ENCODE measurements at regions not wholly inside any gene's neighbourhood (a gene's known extent, or its start where the extent isn't known, plus 50 kb on each side); places are given as distances from the start of the nearest gene placed in this dataset.

- Histone ChIP-seq H3K36me3 (ENCODE audit: insufficient read depth, low read length) (no peaks in the 10 kb centered on the region), H3K9me2 (replicated peaks; ENCODE audit: low read depth, low read length) (no peaks in the 10 kb centered on the region), H3K27me3 (ENCODE audit: insufficient read depth, low read length, poor library complexity, severe bottlenecking) (no peaks in the 10 kb centered on the region), H3K79me2 (ENCODE audit: insufficient read depth, low read length) (no peaks in the 10 kb centered on the region), H4K20me1 (ENCODE audit: insufficient read depth, low read length, poor library complexity, severe bottlenecking) (no peaks in the 10 kb centered on the region), H3K4me1 (ENCODE audit: insufficient read depth, low read length, poor library complexity, severe bottlenecking) (no peaks in the 10 kb centered on the region), H3K9me3 (ENCODE audit: insufficient read depth, low read depth, low read length) (no peaks in the 10 kb centered on the region), H3K9ac (ENCODE audit: low read depth, low read length, poor library complexity, severe bottlenecking) (no peak overlapping the region), H3K4me2 (ENCODE audit: low read depth, low read length, poor library complexity, severe bottlenecking) (no peak overlapping the region), H3K4me3 (ENCODE audit: low read length, poor library complexity, severe bottlenecking) (no peak overlapping the region), H2AFZ (ENCODE audit: low read length) (no peak overlapping the region), H3F3A (ENCODE audit: low read depth) (no peaks in the 10 kb centered on the region)
- TF ChIP-seq CTCF (conservative IDR thresholded peaks at IDR 0.05; ENCODE audit: low read length), result no peak
- TF ChIP-seq EZH2phosphoT487 (IDR thresholded peaks at IDR 0.05; ENCODE audit: borderline replicate concordance), result no peak
Measured at GRCh38 chr3:137100326-137100725, 142.5 kb downstream of the IL20RB start.

DNA sequence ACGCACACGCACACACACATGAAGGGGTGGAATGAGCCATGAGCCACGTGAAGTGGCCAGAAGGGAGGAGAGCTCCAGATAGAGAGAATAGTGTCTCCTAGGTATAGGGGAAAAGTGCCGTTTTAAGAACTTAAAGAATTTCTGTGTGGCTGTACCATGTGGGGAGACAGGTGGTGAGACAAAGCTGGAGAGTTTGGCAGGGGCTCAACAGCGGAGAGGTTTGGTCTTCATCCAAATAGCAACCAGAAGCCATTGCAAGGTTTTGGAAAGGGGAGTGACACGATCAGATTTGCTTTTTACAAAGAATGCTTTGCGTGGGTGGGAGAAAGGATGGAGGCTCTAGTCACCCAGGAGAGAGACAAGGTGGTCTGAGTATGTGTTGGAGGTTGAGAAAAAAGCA is 146.0 kb downstream of the IL20RB start:
- no peak for TF ChIP-seq CTCF (conservative IDR thresholded peaks at IDR 0.05; ENCODE audit: low read length)
- TF ChIP-seq EZH2phosphoT487 (IDR thresholded peaks at IDR 0.05; ENCODE audit: borderline replicate concordance), result no peak
- H3K79me2 ChIP-seq (ENCODE audit: insufficient read depth, low read length), result no peaks in the 10 kb centered on the region

DNA sequence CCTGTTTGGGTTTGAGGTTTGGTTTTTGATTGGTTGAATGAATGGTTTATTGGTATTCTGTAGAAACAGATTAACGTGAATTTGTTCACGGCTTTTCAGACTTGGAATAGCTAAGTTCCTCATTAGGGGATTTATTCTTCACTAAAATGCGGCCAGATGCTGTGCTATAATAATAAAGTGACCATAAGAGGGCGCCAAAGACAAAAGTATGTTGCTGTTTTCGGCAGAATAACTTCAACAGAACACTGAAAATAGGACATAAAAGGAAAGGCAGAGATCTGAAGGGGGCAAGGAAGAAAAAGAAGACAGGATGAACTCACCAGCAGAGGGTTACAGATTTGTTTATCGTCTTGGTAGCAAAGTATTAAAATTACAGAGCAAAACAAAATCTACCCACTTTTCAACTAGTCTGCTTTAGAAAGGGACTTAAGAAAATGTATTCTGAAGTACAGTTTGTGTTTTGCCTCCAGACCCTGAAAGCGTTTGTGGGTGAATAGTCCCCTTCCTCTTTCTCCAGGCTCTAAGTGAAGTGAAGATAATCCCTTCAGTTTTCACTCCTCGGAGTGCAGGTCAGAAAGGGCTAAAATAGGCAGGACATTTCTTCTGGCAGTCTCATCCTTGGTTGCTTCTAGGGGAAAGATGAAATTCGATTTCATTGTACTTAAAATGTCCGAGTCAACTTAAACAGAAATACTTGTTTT is 147.6 kb downstream of the IL20RB start:
- no peak for TF ChIP-seq EZH2phosphoT487 (IDR thresholded peaks at IDR 0.05; ENCODE audit: borderline replicate concordance)
- TF ChIP-seq CTCF (conservative IDR thresholded peaks at IDR 0.05; ENCODE audit: low read length), result peak; percentile 88
- Histone ChIP-seq H3K4me1 (ENCODE audit: insufficient read depth, low read length, poor library complexity, severe bottlenecking) (no peaks in the 10 kb centered on the region), H3K27me3 (ENCODE audit: insufficient read depth, low read length, poor library complexity, severe bottlenecking) (no peaks in the 10 kb centered on the region), H3K79me2 (ENCODE audit: insufficient read depth, low read length) (no peaks in the 10 kb centered on the region), H3K9me3 (ENCODE audit: insufficient read depth, low read depth, low read length) (no peaks in the 10 kb centered on the region), H3K4me3 (ENCODE audit: low read length, poor library complexity, severe bottlenecking) (no peak overlapping the region), H2AFZ (ENCODE audit: low read length) (peak overlapping the region; percentile 67), H3K9ac (ENCODE audit: low read depth, low read length, poor library complexity, severe bottlenecking) (no peak overlapping the region), H3F3A (ENCODE audit: low read depth) (no peaks in the 10 kb centered on the region), H3K36me3 (ENCODE audit: insufficient read depth, low read length) (no peaks in the 10 kb centered on the region), H3K4me2 (ENCODE audit: low read depth, low read length, poor library complexity, severe bottlenecking) (peak overlapping the region; percentile 40), H4K20me1 (ENCODE audit: insufficient read depth, low read length, poor library complexity, severe bottlenecking) (no peaks in the 10 kb centered on the region), H3K9me2 (replicated peaks; ENCODE audit: low read depth, low read length) (no peaks in the 10 kb centered on the region)

More for the DNA sequence above, 146.0 kb downstream of the IL20RB start:
- Histone ChIP-seq H3K4me3 (ENCODE audit: low read length, poor library complexity, severe bottlenecking) (no peak overlapping the region), H3K4me2 (ENCODE audit: low read depth, low read length, poor library complexity, severe bottlenecking) (no peak overlapping the region), H3K36me3 (ENCODE audit: insufficient read depth, low read length) (no peaks in the 10 kb centered on the region), H4K20me1 (ENCODE audit: insufficient read depth, low read length, poor library complexity, severe bottlenecking) (no peaks in the 10 kb centered on the region), H3K9ac (ENCODE audit: low read depth, low read length, poor library complexity, severe bottlenecking) (no peak overlapping the region), H3F3A (ENCODE audit: low read depth) (no peaks in the 10 kb centered on the region), H3K9me2 (replicated peaks; ENCODE audit: low read depth, low read length) (no peaks in the 10 kb centered on the region), H2AFZ (ENCODE audit: low read length) (no peak overlapping the region), H3K9me3 (ENCODE audit: insufficient read depth, low read depth, low read length) (no peaks in the 10 kb centered on the region), H3K4me1 (ENCODE audit: insufficient read depth, low read length, poor library complexity, severe bottlenecking) (no peaks in the 10 kb centered on the region), H3K27me3 (ENCODE audit: insufficient read depth, low read length, poor library complexity, severe bottlenecking) (no peaks in the 10 kb centered on the region)
